ENCODE measurements at regions not wholly inside any gene's neighbourhood (a gene's known extent, or its start where the extent isn't known, plus 50 kb on each side); places are given as distances from the start of the nearest gene placed in this dataset.

DNA sequence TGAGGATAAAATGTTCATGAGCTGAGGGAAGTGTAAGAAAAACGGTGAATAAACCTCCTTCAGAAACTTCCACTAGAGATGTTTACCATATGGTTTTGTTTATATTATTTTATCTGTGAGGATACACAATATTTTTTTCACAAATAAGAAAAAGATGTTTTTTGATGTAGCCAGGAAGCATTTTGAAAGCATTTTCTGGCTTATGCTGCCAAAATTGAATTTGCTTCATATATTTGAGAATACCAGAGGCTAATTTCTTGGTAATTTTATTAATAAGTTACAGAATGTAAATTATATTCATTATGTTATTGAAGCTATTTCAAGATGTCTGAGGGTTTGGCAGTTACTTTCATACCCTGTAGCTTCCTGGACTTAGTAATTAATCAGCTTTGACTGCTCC, 686.6 kb downstream of the LUZP2 start:
- TF ChIP-seq, protein P1, sequence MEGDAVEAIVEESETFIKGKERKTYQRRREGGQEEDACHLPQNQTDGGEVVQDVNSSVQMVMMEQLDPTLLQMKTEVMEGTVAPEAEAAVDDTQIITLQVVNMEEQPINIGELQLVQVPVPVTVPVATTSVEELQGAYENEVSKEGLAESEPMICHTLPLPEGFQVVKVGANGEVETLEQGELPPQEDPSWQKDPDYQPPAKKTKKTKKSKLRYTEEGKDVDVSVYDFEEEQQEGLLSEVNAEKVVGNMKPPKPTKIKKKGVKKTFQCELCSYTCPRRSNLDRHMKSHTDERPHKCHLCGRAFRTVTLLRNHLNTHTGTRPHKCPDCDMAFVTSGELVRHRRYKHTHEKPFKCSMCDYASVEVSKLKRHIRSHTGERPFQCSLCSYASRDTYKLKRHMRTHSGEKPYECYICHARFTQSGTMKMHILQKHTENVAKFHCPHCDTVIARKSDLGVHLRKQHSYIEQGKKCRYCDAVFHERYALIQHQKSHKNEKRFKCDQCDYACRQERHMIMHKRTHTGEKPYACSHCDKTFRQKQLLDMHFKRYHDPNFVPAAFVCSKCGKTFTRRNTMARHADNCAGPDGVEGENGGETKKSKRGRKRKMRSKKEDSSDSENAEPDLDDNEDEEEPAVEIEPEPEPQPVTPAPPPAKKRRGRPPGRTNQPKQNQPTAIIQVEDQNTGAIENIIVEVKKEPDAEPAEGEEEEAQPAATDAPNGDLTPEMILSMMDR (IDR thresholded peaks at IDR 0.05): no peak
- TF ChIP-seq POLR2A (IDR thresholded peaks at IDR 0.05): no peak

Measured in adrenal gland (tissue), 5 donors.